HG02759 (cell line): ENCODE measurements at regions not wholly inside any gene's neighbourhood (a gene's known extent, or its start where the extent isn't known, plus 50 kb on each side); places are given as distances from the start of the nearest gene placed in this dataset.
A peak's percentile ranks its signal among the peaks of the same experiment; 100 is the strongest.
"Not testable (repeated sequence)": the region's sequence is repeated elsewhere in the genome, so short reads cannot be mapped to it uniquely, and the experiment has no call there.

Experiments
- ATAC-seq: cut with Tn5 transposase; IDR thresholded peaks from one replicate; pipeline ENCODE4 v1.9.1; 2021; ENCODE audit warnings: mild to moderate bottlenecking, moderate library complexity; ENCODE audit not compliant: unreplicated experiment

- ATAC-seq = peak; percentile 47
These were observed 50.7 kb upstream of the C12orf71 start for GRCh38 chr12:27133022-27133590.

GRCh38 chr12:27140478-27140969 lies 58.1 kb upstream of the C12orf71 start:
- ATAC-seq = no peak

- no peak for ATAC-seq
These were observed 59.8 kb upstream of the C12orf71 start for GRCh38 chr12:27142101-27142721.

GRCh38 chr12:27143256-27144069 lies 61.1 kb upstream of the C12orf71 start:
- no peak for ATAC-seq

GRCh38 chr12:27145725-27146124 lies 63.3 kb upstream of the C12orf71 start:
- ATAC-seq = peak; percentile 48

- no peak for ATAC-seq
These were observed 66.0 kb upstream of the C12orf71 start for GRCh38 chr12:27148373-27148772.

- no peak for ATAC-seq
These were observed 66.4 kb upstream of the C12orf71 start for GRCh38 chr12:27148791-27149190.

- no peak for ATAC-seq
These were observed 69.1 kb upstream of the C12orf71 start for GRCh38 chr12:27151479-27151878.

- ATAC-seq = no peak
These were observed 75.9 kb upstream of the C12orf71 start for GRCh38 chr12:27158297-27158696.

GRCh38 chr12:27161458-27162228 lies 79.3 kb upstream of the C12orf71 start:
- peak; percentile 82 for ATAC-seq

GRCh38 chr12:27162229-27162537 lies 79.8 kb upstream of the C12orf71 start:
- no peak for ATAC-seq

GRCh38 chr12:27163048-27163715 lies 80.8 kb upstream of the C12orf71 start:
- no peak for ATAC-seq

- ATAC-seq = no peak
These were observed 80.2 kb upstream of the STK38L start for GRCh38 chr12:27163894-27164293.

- ATAC-seq = no peak
These were observed 79.6 kb upstream of the STK38L start for GRCh38 chr12:27164330-27165040.

GRCh38 chr12:27165958-27166357 lies 78.1 kb upstream of the STK38L start:
- ATAC-seq = not testable (repeated sequence)

- ATAC-seq = not testable (repeated sequence)
These were observed 72.6 kb upstream of the STK38L start for GRCh38 chr12:27171494-27171893.

GRCh38 chr12:27176765-27177164 lies 67.3 kb upstream of the STK38L start:
- ATAC-seq = no peak

GRCh38 chr12:27177706-27178105 lies 66.4 kb upstream of the STK38L start:
- no peak for ATAC-seq

GRCh38 chr12:27178255-27178654 lies 65.8 kb upstream of the STK38L start:
- no peak for ATAC-seq

- no peak for ATAC-seq
These were observed 65.2 kb upstream of the STK38L start for GRCh38 chr12:27178723-27179399.
